ENCODE measurements at regions not wholly inside any gene's neighbourhood (a gene's known extent, or its start where the extent isn't known, plus 50 kb on each side); places are given as distances from the start of the nearest gene placed in this dataset.

DNA sequence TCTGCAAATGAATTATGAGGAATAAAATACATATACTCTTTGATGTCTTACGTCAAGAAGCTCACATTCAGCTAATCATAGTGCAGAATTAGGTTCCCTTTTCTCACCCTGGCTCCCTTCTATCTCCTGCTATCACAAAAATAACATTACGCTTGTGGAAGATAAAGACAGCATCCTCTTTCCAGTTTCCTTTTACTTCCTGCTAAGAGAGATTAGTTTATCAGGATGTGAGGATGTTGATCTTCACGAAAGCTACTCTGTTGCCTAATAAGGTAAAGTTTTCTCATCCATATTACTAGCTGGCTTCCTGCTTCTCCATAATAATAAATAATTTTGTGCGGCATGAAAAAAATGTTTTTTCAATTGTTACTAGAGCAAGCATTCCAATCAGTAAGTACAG lies 217.7 kb upstream of the DCN start:
- no peak for DNase-seq (ENCODE audit: extremely low read depth, low read depth)
- TF ChIP-seq, protein P1, sequence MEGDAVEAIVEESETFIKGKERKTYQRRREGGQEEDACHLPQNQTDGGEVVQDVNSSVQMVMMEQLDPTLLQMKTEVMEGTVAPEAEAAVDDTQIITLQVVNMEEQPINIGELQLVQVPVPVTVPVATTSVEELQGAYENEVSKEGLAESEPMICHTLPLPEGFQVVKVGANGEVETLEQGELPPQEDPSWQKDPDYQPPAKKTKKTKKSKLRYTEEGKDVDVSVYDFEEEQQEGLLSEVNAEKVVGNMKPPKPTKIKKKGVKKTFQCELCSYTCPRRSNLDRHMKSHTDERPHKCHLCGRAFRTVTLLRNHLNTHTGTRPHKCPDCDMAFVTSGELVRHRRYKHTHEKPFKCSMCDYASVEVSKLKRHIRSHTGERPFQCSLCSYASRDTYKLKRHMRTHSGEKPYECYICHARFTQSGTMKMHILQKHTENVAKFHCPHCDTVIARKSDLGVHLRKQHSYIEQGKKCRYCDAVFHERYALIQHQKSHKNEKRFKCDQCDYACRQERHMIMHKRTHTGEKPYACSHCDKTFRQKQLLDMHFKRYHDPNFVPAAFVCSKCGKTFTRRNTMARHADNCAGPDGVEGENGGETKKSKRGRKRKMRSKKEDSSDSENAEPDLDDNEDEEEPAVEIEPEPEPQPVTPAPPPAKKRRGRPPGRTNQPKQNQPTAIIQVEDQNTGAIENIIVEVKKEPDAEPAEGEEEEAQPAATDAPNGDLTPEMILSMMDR (IDR thresholded peaks at IDR 0.05; ENCODE audit: low read depth, low read length, missing control alignments) = no peak
- no peak overlapping the region for H3K4me3 ChIP-seq (replicated peaks; ENCODE audit: low read depth, low read length)

DNA sequence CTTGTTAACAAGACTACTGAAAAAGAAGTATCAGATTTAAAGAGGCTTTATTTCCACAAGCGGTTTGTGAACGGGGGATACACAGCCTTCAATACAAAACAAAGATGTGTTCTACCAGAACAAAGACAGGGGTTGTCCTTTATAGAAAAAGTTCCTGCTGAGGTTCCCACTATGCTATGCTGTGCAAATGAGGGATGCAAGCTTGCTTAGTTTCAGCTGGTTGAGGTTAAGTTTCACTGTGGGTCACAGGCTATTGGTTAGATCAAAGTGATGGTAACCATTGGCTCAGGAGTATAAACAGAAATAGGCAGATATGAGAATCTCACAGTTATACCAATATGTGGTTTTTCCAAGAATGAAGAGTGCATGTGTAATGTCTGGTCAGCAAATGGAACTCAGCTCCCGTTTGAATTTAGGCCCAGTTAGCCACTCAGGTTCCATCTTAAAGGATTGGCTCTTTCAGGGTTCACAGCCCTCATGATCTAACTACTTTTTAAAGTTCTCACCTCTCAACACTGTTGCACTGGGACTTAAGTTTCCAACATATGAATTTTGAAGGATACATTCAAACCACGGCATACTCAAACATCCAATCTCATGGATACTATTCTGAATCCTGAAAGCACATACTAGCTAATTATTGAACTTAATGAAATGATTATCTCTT lies 215.4 kb upstream of the DCN start:
- DNase-seq (ENCODE audit: extremely low read depth, low read depth) = no peak
- TF ChIP-seq, protein P1 (IDR thresholded peaks at IDR 0.05; ENCODE audit: low read depth, low read length, missing control alignments) = no peak
- H3K4me3 ChIP-seq (replicated peaks; ENCODE audit: low read depth, low read length) = no peak overlapping the region

DNA sequence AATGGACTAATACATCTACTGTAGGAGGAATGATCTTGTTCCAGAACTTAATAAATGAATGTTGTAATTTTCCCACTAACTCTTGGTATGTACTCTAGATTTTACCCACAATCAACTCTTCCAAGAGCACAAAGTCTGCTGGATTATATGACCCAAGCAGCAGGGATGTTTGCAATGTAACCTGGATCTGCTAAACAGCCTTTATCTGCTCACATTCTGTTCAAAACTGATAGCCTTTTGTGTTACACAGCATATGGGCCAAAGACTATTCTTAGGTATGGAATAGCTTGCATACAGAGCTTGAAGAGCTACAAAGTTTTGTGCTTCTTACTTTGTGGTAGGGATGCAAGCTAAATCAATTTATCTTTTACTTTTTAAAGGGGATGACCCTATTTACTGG lies 213.7 kb upstream of the DCN start:
- DNase-seq (ENCODE audit: extremely low read depth, low read depth) = no peak

DNA sequence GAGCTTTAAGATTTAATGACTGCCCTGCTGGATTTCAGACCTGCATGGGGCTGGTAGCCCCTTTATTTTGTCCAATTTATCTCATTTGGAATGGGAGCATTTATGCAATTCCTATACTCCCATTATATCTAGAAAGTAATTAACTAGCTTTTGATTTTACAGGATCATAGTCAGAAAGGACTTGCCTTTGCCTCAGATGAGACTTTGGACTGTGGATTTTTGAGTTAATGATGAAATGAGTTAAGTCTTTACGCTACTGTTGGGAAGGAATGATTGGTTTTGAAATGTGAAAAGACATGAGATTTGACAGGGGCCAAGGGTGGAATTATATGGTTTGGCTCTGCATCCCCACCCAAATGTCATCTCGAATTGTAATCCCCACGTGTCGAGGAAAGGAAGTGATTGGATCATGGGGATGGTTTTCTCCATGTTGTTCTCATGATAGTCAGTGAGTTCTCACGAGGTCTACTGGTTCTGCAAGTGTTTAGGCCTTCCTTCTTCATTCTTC lies 213.1 kb upstream of the DCN start:
- no peak overlapping the region for H3K4me3 ChIP-seq (replicated peaks; ENCODE audit: low read depth, low read length)
- TF ChIP-seq, protein P1 (IDR thresholded peaks at IDR 0.05; ENCODE audit: low read depth, low read length, missing control alignments) = no peak
- DNase-seq (ENCODE audit: extremely low read depth, low read depth) = no peak

More for the DNA sequence above, 213.7 kb upstream of the DCN start:
- TF ChIP-seq, protein P1 (IDR thresholded peaks at IDR 0.05; ENCODE audit: low read depth, low read length, missing control alignments) = no peak
- no peak overlapping the region for H3K4me3 ChIP-seq (replicated peaks; ENCODE audit: low read depth, low read length)

DNA sequence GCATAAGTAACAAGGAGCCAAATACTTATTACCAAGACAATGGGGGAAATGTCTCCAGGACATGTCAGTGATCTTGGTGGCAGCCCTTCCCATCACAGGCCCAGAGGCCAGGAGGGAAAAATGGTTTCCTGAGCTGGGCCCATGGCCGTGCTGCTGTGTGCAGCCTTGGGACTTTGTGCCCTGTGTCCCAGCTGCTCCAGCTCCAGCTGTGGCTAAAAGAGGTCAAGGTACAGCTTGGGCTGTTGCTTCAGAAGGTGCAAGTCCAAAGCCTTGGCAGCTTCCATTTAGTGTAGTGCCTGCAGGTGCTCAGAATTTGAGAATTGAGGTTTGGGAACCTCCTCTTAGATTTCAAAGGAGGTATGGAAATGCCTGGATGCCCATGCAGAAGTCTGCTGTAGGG lies 212.3 kb upstream of the DCN start:
- DNase-seq (ENCODE audit: extremely low read depth, low read depth) = no peak
- H3K4me3 ChIP-seq (replicated peaks; ENCODE audit: low read depth, low read length) = no peak overlapping the region
- TF ChIP-seq, protein P1 (IDR thresholded peaks at IDR 0.05; ENCODE audit: low read depth, low read length, missing control alignments) = no peak

DNA sequence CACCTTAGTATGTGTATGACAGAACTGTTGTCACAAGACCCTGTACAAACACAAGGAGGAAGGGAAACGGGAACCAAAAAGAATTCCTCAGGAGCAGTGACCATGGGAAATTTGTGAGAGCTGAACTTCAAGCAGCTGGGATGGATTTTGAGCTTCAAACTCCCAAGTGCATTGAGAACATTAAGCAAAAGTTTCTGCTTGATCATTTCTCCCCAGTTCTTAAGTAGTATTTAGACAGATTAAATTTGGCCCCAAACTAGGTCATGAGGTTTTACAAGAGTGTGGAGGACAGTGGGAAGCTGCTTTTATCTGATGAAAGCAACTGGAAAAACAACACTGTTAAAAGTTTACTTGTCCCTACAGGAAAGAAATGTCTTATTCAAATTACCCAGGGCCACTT lies 206.0 kb upstream of the DCN start:
- H3K4me3 ChIP-seq (replicated peaks; ENCODE audit: low read depth, low read length) = no peak overlapping the region
- TF ChIP-seq, protein P1 (IDR thresholded peaks at IDR 0.05; ENCODE audit: low read depth, low read length, missing control alignments) = no peak
- no peak for DNase-seq (ENCODE audit: extremely low read depth, low read depth)

Measured in HFF-Myc (cell line).